ENCODE measurements at regions not wholly inside any gene's neighbourhood (a gene's known extent, or its start where the extent isn't known, plus 50 kb on each side); places are given as distances from the start of the nearest gene placed in this dataset.

- no peak for TF ChIP-seq POLR2A (IDR thresholded peaks at IDR 0.05)
- TF ChIP-seq CTCF (IDR thresholded peaks at IDR 0.05) = no peak
Observed at GRCh38 chr1:193448682-193449461, 262.5 kb upstream of the B3GALT2 start.
